ENCODE measurements at regions not wholly inside any gene's neighbourhood (a gene's known extent, or its start where the extent isn't known, plus 50 kb on each side); places are given as distances from the start of the nearest gene placed in this dataset.

DNA sequence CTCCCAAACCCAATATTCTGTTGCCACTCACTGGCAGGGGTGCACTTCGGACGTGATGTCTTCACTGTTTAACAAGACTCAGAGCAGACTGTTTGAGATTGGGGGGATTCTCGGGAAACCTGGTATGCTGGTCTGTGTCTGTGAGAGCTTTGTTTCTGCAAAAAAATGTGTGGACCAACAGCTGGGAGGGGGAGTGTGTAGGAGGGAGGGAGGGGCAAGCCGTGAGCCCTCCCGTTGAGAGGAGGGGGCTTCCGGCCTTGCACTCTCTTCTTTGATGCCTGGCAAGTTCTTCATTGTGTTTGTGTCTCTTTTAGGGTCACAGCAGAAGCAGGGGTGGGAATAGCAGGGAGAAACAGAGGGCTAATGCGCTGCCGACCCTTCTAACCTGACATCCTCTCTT lies 74.9 kb upstream of the NDN start:
- TF ChIP-seq CTCF (IDR thresholded peaks at IDR 0.05) (no peak), POLR2A (IDR thresholded peaks at IDR 0.05) (no peak)

Measured in prostate gland (tissue), 2 donors.